Naive thymus-derived CD4-positive, alpha-beta T cell (primary cell): ENCODE measurements at regions not wholly inside any gene's neighbourhood (a gene's known extent, or its start where the extent isn't known, plus 50 kb on each side); places are given as distances from the start of the nearest gene placed in this dataset.

ENCODE experiments used
- ATAC-seq: fragments of 150-1000 bp; cut with Tn5 transposase; 2 replicates; pipeline ENCODE4 v1.10.0; 2021; ENCODE audit warnings: mild to moderate bottlenecking, moderate library complexity
- CTCF ChIA-PET: fragments of 350-600 bp; sonication (Branson Sonifier 250); formaldehyde crosslinking; loops from one replicate; lab custom pipeline; 2021; ENCODE audit warnings: antibody characterized with exemption; lab: Charles Lee
- POLR2A ChIA-PET: fragments of 350-600 bp; sonication (Branson Sonifier 250); formaldehyde crosslinking; loops from one replicate; lab custom pipeline; 2021; ENCODE audit warnings: antibody characterized with exemption, inconsistent platforms; lab: Charles Lee
- DNase-seq, 9 donors: peaks; one replicate each; pipeline versions ENCODE4 v3.0.0 to v3.0.0-alpha.2; 2020 to 2022; ENCODE audit warnings: mixed read lengths in 1 of 9
- H3K27ac ChIP-seq: one replicate; pipeline ENCODE4 v1.7.0; 2013; ENCODE audit warnings: mild to moderate bottlenecking, low read depth, low read length, moderate library complexity
- H3K27me3 ChIP-seq, 2 donors: one replicate each; pipeline ENCODE4 v1.7.0; 2013; ENCODE audit warnings: low read length in 2 of 2, mild to moderate bottlenecking in 2 of 2, moderate library complexity in 2 of 2; ENCODE audit not compliant: control insufficient read depth in 2 of 2, insufficient read depth in 2 of 2
- H3K36me3 ChIP-seq, 3 experiments: 1 replicate in 2 of 3; 2 replicates in 1 of 3; pipeline ENCODE4 v1.7.0; 2013; ENCODE audit warnings: low read length in 3 of 3, mild to moderate bottlenecking in 3 of 3, moderate library complexity in 1 of 3; ENCODE audit not compliant: insufficient read depth in 3 of 3, control insufficient read depth in 2 of 3
- H3K4me1 ChIP-seq, 2 donors: one replicate each; pipeline ENCODE4 v1.7.0; 2013; ENCODE audit warnings: low read length in 2 of 2, mild to moderate bottlenecking in 2 of 2, moderate library complexity in 1 of 2; ENCODE audit not compliant: control insufficient read depth in 2 of 2, insufficient read depth in 2 of 2
- H3K4me3 ChIP-seq: 2 replicates; pipeline ENCODE4 v1.7.0; 2013; ENCODE audit warnings: mild to moderate bottlenecking, low read length
- H3K9me3 ChIP-seq, 3 experiments: 1 replicate in 2 of 3; 2 replicates in 1 of 3; pipeline ENCODE4 v1.7.0; 2013; ENCODE audit warnings: low read length in 3 of 3; ENCODE audit not compliant: control insufficient read depth in 2 of 3
- H3K27ac Mint-ChIP-seq, 9 donors: one replicate each; pipeline ENCODE4 v1.8.0; 2020 to 2022; ENCODE audit warnings: mixed read lengths in 9 of 9, mild to moderate bottlenecking in 8 of 9, moderate library complexity in 5 of 9, inconsistent platforms in 2 of 9
- H3K27me3 Mint-ChIP-seq, 5 donors: one replicate each; pipeline ENCODE4 v1.8.0; 2021 to 2022; ENCODE audit warnings: mixed read lengths in 5 of 5, mild to moderate bottlenecking in 1 of 5
- H3K36me3 Mint-ChIP-seq, 5 donors: one replicate each; pipeline ENCODE4 v1.8.0; 2020 to 2022; ENCODE audit warnings: mixed read lengths in 5 of 5, mild to moderate bottlenecking in 3 of 5, inconsistent platforms in 1 of 5
- H3K4me1 Mint-ChIP-seq, 7 donors: one replicate each; pipeline ENCODE4 v1.8.0; 2020 to 2022; ENCODE audit warnings: mixed read lengths in 7 of 7, mild to moderate bottlenecking in 3 of 7, inconsistent platforms in 1 of 7
- H3K4me3 Mint-ChIP-seq, 10 donors: one replicate each; pipeline ENCODE4 v1.8.0; 2020 to 2022; ENCODE audit warnings: mild to moderate bottlenecking in 10 of 10, mixed read lengths in 10 of 10, moderate library complexity in 6 of 10, inconsistent platforms in 2 of 10
- H3K9me3 Mint-ChIP-seq, 11 donors: one replicate each; pipeline ENCODE4 v1.8.0; 2020 to 2022; ENCODE audit warnings: mixed read lengths in 11 of 11, mild to moderate bottlenecking in 4 of 11, inconsistent platforms in 1 of 11, moderate library complexity in 1 of 11
- intact Hi-C, 2 donors: fragments of 100-400 bp; cut with micrococcal nuclease; formaldehyde crosslinking; loops; one replicate each; pipeline ENCODE4 v1.15.1; 2023

- Mint-ChIP-seq H3K27me3 (peaks cover 0 to 8% (median 0%) of the 10 kb centered on the region in 5 donors), H3K36me3 (peaks cover 6 to 42% (median 31%) of the 10 kb centered on the region in 5 donors), H3K27ac (no peak overlapping the region), H3K9me3 (peaks cover 13 to 69% (median 32%) of the 10 kb centered on the region in 11 donors), H3K4me3 (peak overlapping the region in 1 of 10 donors; percentile 10), H3K4me1 (peaks cover 0 to 5% (median 2%) of the 10 kb centered on the region in 7 donors)
- DNase-seq (no peak), ATAC-seq (no peak)
- no peak overlapping the region for H3K27ac ChIP-seq
- no peaks in the 10 kb centered on the region for H3K4me1 ChIP-seq
- H3K36me3 ChIP-seq, result no peaks in the 10 kb centered on the region
- peaks cover 0 to 44% (median 0%) of the 10 kb centered on the region in 3 experiments for H3K9me3 ChIP-seq
- intact Hi-C loops, result no loop called here
- no peak overlapping the region for H3K4me3 ChIP-seq
- H3K27me3 ChIP-seq, result no peaks in the 10 kb centered on the region
- ChIA-PET POLR2A (no interaction called here), CTCF (no interaction called here)
These were observed 1471.7 kb downstream of the UQCRFS1 start for GRCh38 chr19:27741236-27741635.

GRCh38 chr19:27740396-27740795, 1472.6 kb downstream of the UQCRFS1 start:
- intact Hi-C loops, result no loop called here
- H3K9me3 ChIP-seq, result peaks cover 0 to 52% (median 0%) of the 10 kb centered on the region in 3 experiments
- Mint-ChIP-seq H3K9me3 (peaks cover 13 to 72% (median 37%) of the 10 kb centered on the region in 11 donors), H3K36me3 (peaks cover 9 to 48% (median 31%) of the 10 kb centered on the region in 5 donors), H3K4me1 (no peaks in the 10 kb centered on the region), H3K27ac (no peak overlapping the region), H3K27me3 (peaks cover 0 to 4% (median 0%) of the 10 kb centered on the region in 5 donors), H3K4me3 (no peak overlapping the region)
- POLR2A ChIA-PET, result no interaction called here
- H3K4me3 ChIP-seq, result no peak overlapping the region
- ATAC-seq, result no peak
- CTCF ChIA-PET, result no interaction called here
- no peaks in the 10 kb centered on the region for H3K36me3 ChIP-seq
- no peaks in the 10 kb centered on the region for H3K4me1 ChIP-seq
- H3K27ac ChIP-seq, result no peak overlapping the region
- H3K27me3 ChIP-seq, result no peaks in the 10 kb centered on the region
- DNase-seq, result no peak

- H3K9me3 Mint-ChIP-seq, result peaks cover 13 to 77% (median 45%) of the 10 kb centered on the region in 11 donors
- no peak overlapping the region for H3K27ac Mint-ChIP-seq
- H3K36me3 Mint-ChIP-seq, result peaks cover 0 to 61% (median 37%) of the 10 kb centered on the region in 5 donors
- intact Hi-C loops, result no loop called here
- H3K4me3 ChIP-seq, result no peak overlapping the region
- H3K4me3 Mint-ChIP-seq, result no peak overlapping the region
- H3K27me3 ChIP-seq, result no peaks in the 10 kb centered on the region
- ChIA-PET POLR2A (no interaction called here), CTCF (no interaction called here)
- H3K4me1 ChIP-seq, result no peaks in the 10 kb centered on the region
- H3K27ac ChIP-seq, result no peak overlapping the region
- ATAC-seq, result no peak
- no peak for DNase-seq
- H3K27me3 Mint-ChIP-seq, result peaks cover 0 to 4% (median 0%) of the 10 kb centered on the region in 5 donors
- H3K9me3 ChIP-seq, result peaks cover 0 to 62% (median 0%) of the 10 kb centered on the region in 3 experiments
- H3K36me3 ChIP-seq, result no peaks in the 10 kb centered on the region
- H3K4me1 Mint-ChIP-seq, result no peaks in the 10 kb centered on the region
These were observed 1474.3 kb downstream of the UQCRFS1 start for GRCh38 chr19:27738569-27739193.

GRCh38 chr19:27736225-27736624, 1476.7 kb downstream of the UQCRFS1 start:
- Histone ChIP-seq H3K27me3 (no peaks in the 10 kb centered on the region), H3K9me3 (peaks cover 0 to 66% (median 0%) of the 10 kb centered on the region in 3 experiments), H3K4me1 (no peaks in the 10 kb centered on the region), H3K27ac (no peak overlapping the region), H3K36me3 (no peaks in the 10 kb centered on the region), H3K4me3 (no peak overlapping the region)
- Mint-ChIP-seq H3K4me3 (no peak overlapping the region), H3K27me3 (no peaks in the 10 kb centered on the region), H3K27ac (no peak overlapping the region), H3K9me3 (peaks cover 13 to 100% (median 51%) of the 10 kb centered on the region in 11 donors), H3K4me1 (no peaks in the 10 kb centered on the region), H3K36me3 (peaks cover 9 to 65% (median 59%) of the 10 kb centered on the region in 5 donors)
- DNase-seq (no peak), ATAC-seq (no peak)
- ChIA-PET POLR2A (no interaction called here), CTCF (no interaction called here)
- intact Hi-C loops, result no loop called here

GRCh38 chr19:27735314-27735713, 1477.6 kb downstream of the UQCRFS1 start:
- Histone ChIP-seq H3K4me1 (no peaks in the 10 kb centered on the region), H3K27me3 (no peaks in the 10 kb centered on the region), H3K36me3 (no peaks in the 10 kb centered on the region), H3K9me3 (peaks cover 0 to 72% (median 0%) of the 10 kb centered on the region in 3 experiments), H3K4me3 (no peak overlapping the region), H3K27ac (no peak overlapping the region)
- Mint-ChIP-seq H3K9me3 (peaks cover 13 to 96% (median 45%) of the 10 kb centered on the region in 11 donors), H3K27ac (no peak overlapping the region), H3K36me3 (peaks cover 9 to 63% (median 56%) of the 10 kb centered on the region in 5 donors), H3K4me3 (no peak overlapping the region), H3K27me3 (no peaks in the 10 kb centered on the region), H3K4me1 (no peaks in the 10 kb centered on the region)
- DNase-seq (no peak), ATAC-seq (no peak)
- intact Hi-C loops, result no loop called here
- ChIA-PET CTCF (no interaction called here), POLR2A (no interaction called here)

- no peaks in the 10 kb centered on the region for H3K4me1 ChIP-seq
- Mint-ChIP-seq H3K4me3 (no peak overlapping the region), H3K27ac (no peak overlapping the region), H3K36me3 (peaks cover 9 to 63% (median 54%) of the 10 kb centered on the region in 5 donors), H3K27me3 (no peaks in the 10 kb centered on the region), H3K4me1 (no peaks in the 10 kb centered on the region), H3K9me3 (peaks cover 12 to 93% (median 42%) of the 10 kb centered on the region in 11 donors)
- H3K27me3 ChIP-seq, result no peaks in the 10 kb centered on the region
- ChIA-PET CTCF (no interaction called here), POLR2A (no interaction called here)
- ATAC-seq (no peak), DNase-seq (no peak)
- no peak overlapping the region for H3K27ac ChIP-seq
- no peaks in the 10 kb centered on the region for H3K36me3 ChIP-seq
- intact Hi-C loops, result no loop called here
- peaks cover 0 to 66% (median 0%) of the 10 kb centered on the region in 3 experiments for H3K9me3 ChIP-seq
- no peak overlapping the region for H3K4me3 ChIP-seq
These were observed 1478.3 kb downstream of the UQCRFS1 start for GRCh38 chr19:27734496-27735220.
